GM06990 (cell line): ENCODE measurements at regions not wholly inside any gene's neighbourhood (a gene's known extent, or its start where the extent isn't known, plus 50 kb on each side); places are given as distances from the start of the nearest gene placed in this dataset.

ENCODE experiments used
- DNase-seq: peaks from one replicate; pipeline ENCODE4 v3.0.0-alpha.2; 2011; ENCODE audit not compliant: insufficient read length; ENCODE audit errors: extremely low read depth
- H3K27me3 ChIP-seq: replicated peaks from 2 replicates; pipeline ENCODE4 v1.6.0; 2011; ENCODE audit warnings: low read length; ENCODE audit not compliant: control insufficient read depth, insufficient read depth
- H3K36me3 ChIP-seq: 2 replicates; pipeline ENCODE4 v1.5.1; 2011; ENCODE audit warnings: low read length; ENCODE audit not compliant: control insufficient read depth, insufficient read depth
- H3K4me3 ChIP-seq: replicated peaks from 2 replicates; pipeline ENCODE4 v1.5.1; 2011; ENCODE audit warnings: low read depth, mild to moderate bottlenecking, control low read depth, low read length
- TF ChIP-seq, protein P1 (sequence below): IDR thresholded peaks from 2 replicates; pipeline ENCODE4 v1.5.1; 2011; ENCODE audit warnings: low read length, control low read depth, mild to moderate bottlenecking, inconsistent platforms; ENCODE audit not compliant: insufficient read depth, poor library complexity, severe bottlenecking

DNA sequence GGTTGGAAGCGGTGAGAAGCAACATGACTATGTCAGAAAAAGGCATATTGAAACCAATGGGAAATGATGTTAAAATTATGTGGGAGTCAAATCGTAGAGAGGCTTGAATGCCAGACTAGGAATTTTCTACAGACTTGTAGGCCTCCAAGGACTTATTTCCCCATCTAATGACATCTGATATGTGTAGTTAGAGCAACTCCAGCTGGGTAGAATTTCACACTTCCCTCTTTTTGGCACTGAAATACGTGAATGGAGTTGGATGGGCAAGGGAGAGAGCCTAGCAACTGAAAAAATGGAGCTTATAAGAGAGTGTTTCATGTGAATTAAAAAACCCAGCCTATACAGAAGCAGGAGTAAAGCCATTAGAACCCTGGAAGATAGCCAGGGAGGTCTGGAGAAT, 304.2 kb downstream of the INSC start:
- DNase-seq: no peak
- H3K4me3 ChIP-seq: no peak overlapping the region
- H3K27me3 ChIP-seq: no peaks in the 10 kb centered on the region
- H3K36me3 ChIP-seq: no peaks in the 10 kb centered on the region
- TF ChIP-seq, protein P1, sequence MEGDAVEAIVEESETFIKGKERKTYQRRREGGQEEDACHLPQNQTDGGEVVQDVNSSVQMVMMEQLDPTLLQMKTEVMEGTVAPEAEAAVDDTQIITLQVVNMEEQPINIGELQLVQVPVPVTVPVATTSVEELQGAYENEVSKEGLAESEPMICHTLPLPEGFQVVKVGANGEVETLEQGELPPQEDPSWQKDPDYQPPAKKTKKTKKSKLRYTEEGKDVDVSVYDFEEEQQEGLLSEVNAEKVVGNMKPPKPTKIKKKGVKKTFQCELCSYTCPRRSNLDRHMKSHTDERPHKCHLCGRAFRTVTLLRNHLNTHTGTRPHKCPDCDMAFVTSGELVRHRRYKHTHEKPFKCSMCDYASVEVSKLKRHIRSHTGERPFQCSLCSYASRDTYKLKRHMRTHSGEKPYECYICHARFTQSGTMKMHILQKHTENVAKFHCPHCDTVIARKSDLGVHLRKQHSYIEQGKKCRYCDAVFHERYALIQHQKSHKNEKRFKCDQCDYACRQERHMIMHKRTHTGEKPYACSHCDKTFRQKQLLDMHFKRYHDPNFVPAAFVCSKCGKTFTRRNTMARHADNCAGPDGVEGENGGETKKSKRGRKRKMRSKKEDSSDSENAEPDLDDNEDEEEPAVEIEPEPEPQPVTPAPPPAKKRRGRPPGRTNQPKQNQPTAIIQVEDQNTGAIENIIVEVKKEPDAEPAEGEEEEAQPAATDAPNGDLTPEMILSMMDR: no peak

DNA sequence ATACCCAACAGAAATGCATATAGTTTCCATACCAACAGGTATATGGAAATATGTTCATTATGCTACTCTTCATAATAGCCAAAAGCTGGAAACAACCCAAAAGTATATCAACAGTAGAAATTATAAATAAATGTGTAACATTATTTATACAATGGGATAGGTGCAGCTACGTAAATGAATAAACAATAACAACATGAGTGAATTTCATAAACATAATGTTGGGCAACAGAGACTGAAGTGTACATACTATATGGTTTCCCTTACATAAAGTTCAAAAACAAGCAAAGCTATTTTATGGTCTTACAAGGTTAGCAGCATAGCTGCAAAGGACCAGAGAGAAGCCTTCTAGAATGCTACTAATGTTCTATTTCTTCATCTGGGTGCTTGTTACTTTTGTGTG, 305.0 kb downstream of the INSC start:
- no peaks in the 10 kb centered on the region for H3K27me3 ChIP-seq
- no peaks in the 10 kb centered on the region for H3K36me3 ChIP-seq
- TF ChIP-seq, protein P1: no peak
- H3K4me3 ChIP-seq: no peak overlapping the region
- DNase-seq: no peak

DNA sequence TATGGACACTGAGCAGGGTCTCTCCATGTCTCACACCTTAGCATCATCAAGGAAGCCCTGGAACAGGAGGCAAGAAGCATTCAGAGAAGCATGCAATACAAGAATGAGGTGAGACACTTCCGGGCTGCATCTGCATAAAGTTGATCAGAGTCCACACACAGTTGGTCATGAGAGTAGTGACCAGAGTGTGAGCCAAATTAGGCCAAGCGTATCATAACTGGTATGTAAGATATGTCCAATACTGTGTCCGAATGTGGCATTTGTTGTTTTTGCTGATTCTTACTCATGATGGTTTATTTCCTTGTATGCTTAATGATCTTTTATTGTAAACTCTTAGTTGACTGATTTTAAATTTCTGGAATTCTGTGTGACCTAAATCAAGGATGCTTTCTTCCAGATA, 315.7 kb downstream of the INSC start:
- Histone ChIP-seq H3K4me3 (no peak overlapping the region), H3K27me3 (no peaks in the 10 kb centered on the region), H3K36me3 (no peaks in the 10 kb centered on the region)
- DNase-seq: no peak
- TF ChIP-seq, protein P1: no peak

DNA sequence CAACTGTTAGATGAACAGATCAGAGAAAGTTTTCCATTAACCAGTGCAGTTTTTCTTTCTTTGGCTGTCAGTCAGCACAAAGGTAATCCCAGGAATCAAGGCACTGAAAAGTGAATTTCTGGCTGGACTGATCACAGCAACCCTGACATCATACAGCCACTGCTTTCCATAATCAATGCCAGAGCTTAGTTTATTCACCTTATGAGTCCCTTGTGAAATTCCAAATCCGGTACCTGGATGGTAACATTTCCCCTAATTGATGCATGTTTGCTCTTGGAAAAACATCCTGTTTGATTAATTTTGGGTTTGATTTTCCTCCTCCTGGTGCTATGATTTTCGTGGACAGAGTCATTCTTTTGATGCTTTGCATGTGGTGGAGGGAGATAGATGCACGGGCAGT, 319.8 kb downstream of the INSC start:
- Histone ChIP-seq H3K4me3 (no peak overlapping the region), H3K36me3 (no peaks in the 10 kb centered on the region), H3K27me3 (no peaks in the 10 kb centered on the region)
- no peak for DNase-seq
- TF ChIP-seq, protein P1: no peak

DNA sequence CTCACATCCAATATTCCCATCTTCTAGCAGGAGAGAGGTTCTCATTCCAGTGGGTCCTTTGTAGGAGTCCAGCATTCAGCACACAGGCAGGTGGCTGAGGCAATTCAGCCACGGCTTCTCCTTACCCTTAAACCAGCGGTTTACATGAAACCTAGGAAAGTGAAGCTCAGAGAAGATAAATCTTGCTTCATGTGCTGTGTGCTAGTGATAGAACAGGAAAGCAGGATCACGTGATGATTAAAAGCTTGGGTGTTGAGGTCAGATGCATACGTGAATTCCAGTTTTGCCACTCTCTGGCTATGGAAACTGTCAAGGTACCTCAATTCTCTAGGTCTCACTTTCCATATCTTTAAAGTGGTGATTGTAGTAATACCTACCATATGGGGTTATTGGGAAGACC, 331.6 kb downstream of the INSC start:
- Histone ChIP-seq H3K36me3 (no peaks in the 10 kb centered on the region), H3K27me3 (no peaks in the 10 kb centered on the region), H3K4me3 (no peak overlapping the region)
- TF ChIP-seq, protein P1: no peak
- DNase-seq: no peak

DNA sequence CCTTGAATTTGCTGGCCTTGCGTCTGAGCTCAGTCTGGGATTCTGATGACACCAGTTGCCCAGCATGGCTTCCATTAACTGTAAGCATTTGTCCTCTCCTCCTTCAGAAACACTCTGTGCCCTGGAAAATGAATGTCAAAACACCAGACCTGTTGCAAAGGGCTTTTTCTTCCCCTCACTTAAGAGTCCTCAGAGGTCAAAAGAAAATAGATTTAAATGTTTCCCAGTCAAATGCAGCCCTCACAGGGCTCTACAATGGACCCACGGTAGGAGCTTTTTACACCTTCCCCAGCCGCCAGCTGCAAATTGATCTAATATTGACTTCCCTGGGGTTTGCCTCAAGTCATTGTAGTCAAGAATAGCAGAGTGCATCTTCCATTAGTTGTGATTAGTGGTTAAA, 332.2 kb downstream of the INSC start:
- TF ChIP-seq, protein P1: no peak
- Histone ChIP-seq H3K36me3 (no peaks in the 10 kb centered on the region), H3K27me3 (no peaks in the 10 kb centered on the region), H3K4me3 (no peak overlapping the region)
- no peak for DNase-seq
